GM10266 (cell line): ENCODE measurements at regions not wholly inside any gene's neighbourhood (a gene's known extent, or its start where the extent isn't known, plus 50 kb on each side); places are given as distances from the start of the nearest gene placed in this dataset.
"Not testable (repeated sequence)": the region's sequence is repeated elsewhere in the genome, so short reads cannot be mapped to it uniquely, and the experiment has no call there.

Source experiments
- DNase-seq: peaks from one replicate; pipeline ENCODE4 v3.0.0; 2012; ENCODE audit errors: extremely low spot score
- TF ChIP-seq, protein P1 (sequence below): IDR thresholded peaks from 2 replicates; pipeline ENCODE4 v1.5.1; 2012; ENCODE audit warnings: mild to moderate bottlenecking, low read depth; ENCODE audit not compliant: control insufficient read depth, insufficient read depth; ENCODE audit errors: missing control alignments

DNA sequence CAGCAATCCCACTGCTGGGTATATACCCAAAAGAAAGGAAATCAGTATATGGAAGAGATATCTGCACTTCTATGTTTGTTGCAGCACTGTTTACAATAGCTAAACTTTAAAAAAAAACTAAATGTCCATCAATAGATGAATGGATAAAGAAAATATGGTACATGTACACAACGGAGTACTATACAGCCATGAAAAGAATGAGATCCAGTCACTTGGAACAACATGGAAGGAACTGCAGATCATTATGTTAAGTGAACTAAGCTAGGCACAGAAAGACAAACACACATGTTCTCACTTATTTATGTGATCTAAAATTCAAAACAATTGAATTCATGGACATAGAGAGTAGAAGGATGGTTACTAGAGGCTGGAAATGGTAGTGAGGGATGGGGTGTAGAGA is 400.7 kb downstream of the ZNF674 start:
- no peak for DNase-seq
- TF ChIP-seq, protein P1, sequence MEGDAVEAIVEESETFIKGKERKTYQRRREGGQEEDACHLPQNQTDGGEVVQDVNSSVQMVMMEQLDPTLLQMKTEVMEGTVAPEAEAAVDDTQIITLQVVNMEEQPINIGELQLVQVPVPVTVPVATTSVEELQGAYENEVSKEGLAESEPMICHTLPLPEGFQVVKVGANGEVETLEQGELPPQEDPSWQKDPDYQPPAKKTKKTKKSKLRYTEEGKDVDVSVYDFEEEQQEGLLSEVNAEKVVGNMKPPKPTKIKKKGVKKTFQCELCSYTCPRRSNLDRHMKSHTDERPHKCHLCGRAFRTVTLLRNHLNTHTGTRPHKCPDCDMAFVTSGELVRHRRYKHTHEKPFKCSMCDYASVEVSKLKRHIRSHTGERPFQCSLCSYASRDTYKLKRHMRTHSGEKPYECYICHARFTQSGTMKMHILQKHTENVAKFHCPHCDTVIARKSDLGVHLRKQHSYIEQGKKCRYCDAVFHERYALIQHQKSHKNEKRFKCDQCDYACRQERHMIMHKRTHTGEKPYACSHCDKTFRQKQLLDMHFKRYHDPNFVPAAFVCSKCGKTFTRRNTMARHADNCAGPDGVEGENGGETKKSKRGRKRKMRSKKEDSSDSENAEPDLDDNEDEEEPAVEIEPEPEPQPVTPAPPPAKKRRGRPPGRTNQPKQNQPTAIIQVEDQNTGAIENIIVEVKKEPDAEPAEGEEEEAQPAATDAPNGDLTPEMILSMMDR, result no peak

DNA sequence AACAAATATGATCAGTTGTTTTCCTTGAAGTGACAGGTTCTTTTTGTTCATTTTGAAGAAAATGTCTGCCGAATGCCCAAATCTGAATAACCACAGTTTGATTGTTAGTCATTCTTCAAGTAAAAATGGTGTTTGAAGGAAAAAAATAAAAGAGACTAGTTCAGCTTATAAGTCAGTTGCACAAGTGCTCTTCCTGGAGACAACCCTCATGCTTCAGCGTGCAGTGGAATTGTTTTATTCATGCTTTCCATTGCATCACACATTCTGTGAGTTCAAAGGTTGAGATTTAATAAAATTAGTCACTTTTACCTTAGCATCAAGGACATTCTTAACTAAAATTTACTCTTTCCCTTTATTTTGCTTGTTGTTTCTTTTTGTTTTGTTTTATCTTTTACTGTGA is 404.9 kb downstream of the ZNF674 start:
- no peak for DNase-seq
- TF ChIP-seq, protein P1, result no peak

DNA sequence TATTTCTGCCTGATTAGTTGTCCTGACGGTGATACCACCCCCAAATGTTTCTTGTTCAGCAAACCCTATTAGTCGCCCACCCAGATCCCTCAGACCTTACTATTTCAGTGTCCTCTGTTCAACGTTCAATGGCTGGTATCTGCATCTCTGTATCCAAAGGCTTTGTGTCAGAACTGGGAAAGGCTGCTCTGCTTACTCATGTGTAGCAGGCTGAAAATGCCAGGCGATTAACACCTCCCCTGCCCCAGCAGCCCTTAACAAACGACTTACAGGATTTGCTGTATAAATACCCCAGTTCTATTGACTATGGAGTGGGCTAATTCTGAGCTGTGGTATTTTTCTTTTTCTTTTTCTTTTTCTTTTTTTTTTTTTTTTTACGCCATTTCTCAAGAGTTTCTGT is 415.0 kb downstream of the ZNF674 start:
- no peak for DNase-seq
- TF ChIP-seq, protein P1, result no peak

DNA sequence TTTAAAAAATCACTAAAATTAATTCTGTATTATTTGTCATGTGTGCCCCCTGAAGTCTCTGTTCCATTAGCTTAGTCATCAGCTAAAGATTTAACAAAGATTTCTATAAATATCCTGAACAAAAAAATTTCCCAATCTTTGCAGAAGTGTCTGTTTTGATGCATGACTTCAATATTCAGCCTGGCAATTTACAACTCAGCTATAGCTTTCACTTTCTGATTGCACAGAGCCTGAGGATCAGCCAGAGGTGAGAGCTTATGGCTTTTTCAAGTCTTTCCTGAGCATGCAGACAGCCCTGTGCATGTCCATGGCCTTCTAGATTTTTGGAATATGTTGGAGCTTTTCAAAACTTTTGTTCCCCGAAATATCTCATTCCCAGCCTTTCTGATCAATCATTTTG is 420.1 kb downstream of the ZNF674 start:
- TF ChIP-seq, protein P1, result no peak
- DNase-seq, result no peak

DNA sequence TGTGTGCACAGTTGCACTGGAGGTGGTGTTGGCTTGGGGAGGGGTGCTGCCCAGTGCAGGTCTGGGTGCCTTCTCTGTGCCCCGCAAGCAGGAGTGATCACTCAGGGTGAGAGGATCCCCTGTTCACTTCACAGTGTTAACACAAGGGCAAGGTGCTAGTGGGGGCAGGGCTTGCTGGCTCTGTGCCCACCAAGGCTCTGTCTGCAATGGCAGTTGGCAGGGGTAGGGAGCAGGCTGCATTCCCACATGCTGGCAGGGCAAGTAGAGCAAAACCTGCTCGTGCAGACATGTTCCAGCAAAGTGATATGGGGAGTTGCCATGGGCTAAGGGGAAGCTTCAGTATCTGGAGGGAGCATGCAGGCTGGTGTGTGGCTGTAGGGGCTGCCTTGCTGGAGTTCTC is 428.0 kb downstream of the ZNF674 start:
- TF ChIP-seq, protein P1, result no peak
- no peak for DNase-seq

DNA sequence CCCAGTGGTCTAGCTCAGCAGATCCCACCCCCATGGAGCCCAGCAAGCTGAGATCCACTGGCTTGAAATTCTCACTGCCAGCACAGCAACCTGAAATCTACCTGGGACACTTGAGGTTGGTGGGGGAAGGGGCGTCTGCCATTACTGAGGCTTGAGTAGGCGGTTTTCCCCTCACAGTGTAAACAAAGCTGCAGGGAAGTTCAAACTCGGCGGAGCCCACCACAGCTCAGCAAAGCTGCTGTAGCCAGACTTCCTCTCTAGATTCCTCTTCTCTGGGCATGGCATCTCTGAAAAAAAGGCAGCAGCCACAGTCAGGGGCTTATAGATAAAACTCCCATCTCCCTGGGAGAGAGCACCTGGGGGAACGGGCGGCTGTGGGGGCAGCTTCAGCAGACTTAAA is 457.9 kb downstream of the ZNF674 start:
- DNase-seq, result not testable (repeated sequence)

DNA sequence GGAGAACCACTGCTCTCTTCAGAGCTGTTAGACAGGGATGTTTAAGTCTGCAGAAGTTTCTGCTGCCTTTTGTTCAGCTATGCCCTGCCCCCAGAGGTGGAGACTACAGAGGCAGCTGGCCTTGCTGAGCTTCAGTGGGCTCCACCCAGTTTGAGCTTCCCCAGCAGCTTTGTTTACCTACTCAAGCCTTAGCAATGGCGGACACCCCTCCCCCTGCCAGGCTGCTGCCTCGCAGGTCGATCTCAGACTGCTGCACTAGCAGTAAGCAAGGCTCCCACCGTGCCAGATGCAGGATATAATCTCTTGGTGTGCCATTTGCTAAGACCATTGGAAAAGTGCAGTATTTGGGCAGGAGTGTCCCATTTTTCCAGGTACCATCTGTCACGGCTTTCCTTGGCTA is 465.1 kb downstream of the ZNF674 start:
- DNase-seq, result not testable (repeated sequence)

DNA sequence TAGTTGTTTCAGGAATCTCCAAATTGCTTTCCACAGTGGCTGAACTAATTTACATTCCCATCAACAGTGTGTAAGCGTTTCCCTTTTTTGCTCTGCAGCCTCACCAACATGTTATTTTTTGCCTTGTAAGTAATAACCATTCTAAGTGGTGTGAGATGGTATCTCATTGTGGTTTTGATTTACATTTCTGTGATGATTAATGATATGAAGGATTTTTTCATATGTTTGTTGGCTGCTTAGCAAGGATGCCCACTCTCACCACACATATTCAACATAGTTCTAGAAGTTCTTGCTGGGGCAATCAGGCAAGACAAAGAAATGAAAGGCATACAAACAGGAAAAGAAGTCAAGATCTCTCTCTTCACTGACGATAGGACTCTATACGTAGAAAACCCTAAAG is 472.4 kb downstream of the ZNF674 start:
- TF ChIP-seq, protein P1, result no peak
- DNase-seq, result no peak
